GM12875 (cell line): ENCODE measurements at regions not wholly inside any gene's neighbourhood (a gene's known extent, or its start where the extent isn't known, plus 50 kb on each side); places are given as distances from the start of the nearest gene placed in this dataset.

ENCODE experiments used
- H3K4me3 ChIP-seq: one replicate; pipeline ENCODE4 v1.5.1; 2011; ENCODE audit warnings: low read depth, low read length, control low read depth
- CTCF ChIP-seq: IDR thresholded peaks from 2 replicates; pipeline ENCODE4 v1.5.1; 2011; ENCODE audit warnings: low read depth, mild to moderate bottlenecking, control low read depth, inconsistent platforms, low read length, moderate library complexity, borderline replicate concordance; ENCODE audit not compliant: insufficient read depth

- no peak overlapping the region for H3K4me3 ChIP-seq
- no peak for TF ChIP-seq CTCF
Measured at GRCh38 chr15:61655881-61656280, 404.4 kb downstream of the VPS13C start.

GRCh38 chr15:61654918-61655317 is 405.3 kb downstream of the VPS13C start:
- H3K4me3 ChIP-seq = no peak overlapping the region
- TF ChIP-seq CTCF = no peak

GRCh38 chr15:61654002-61654740 is 406.1 kb downstream of the VPS13C start:
- no peak for TF ChIP-seq CTCF

GRCh38 chr15:61653110-61653509 is 407.1 kb downstream of the VPS13C start:
- TF ChIP-seq CTCF = no peak
- H3K4me3 ChIP-seq = no peak overlapping the region

More at GRCh38 chr15:61654002-61654740, 406.1 kb downstream of the VPS13C start:
- H3K4me3 ChIP-seq = no peak overlapping the region

- H3K4me3 ChIP-seq = no peak overlapping the region
- TF ChIP-seq CTCF = no peak
Measured at GRCh38 chr15:61651267-61651666, 409.0 kb downstream of the VPS13C start.

- no peak for TF ChIP-seq CTCF
- H3K4me3 ChIP-seq = no peak overlapping the region
Measured at GRCh38 chr15:61649046-61649445, 411.2 kb downstream of the VPS13C start.

GRCh38 chr15:61644550-61644949 is 415.4 kb upstream of the RORA start:
- H3K4me3 ChIP-seq = no peak overlapping the region
- TF ChIP-seq CTCF = no peak
